Left cardiac atrium (tissue), 4 donors: ENCODE measurements at regions not wholly inside any gene's neighbourhood (a gene's known extent, or its start where the extent isn't known, plus 50 kb on each side); places are given as distances from the start of the nearest gene placed in this dataset.
"Not testable (repeated sequence)": the region's sequence is repeated elsewhere in the genome, so short reads cannot be mapped to it uniquely, and the experiment has no call there.

ENCODE experiments used
- ATAC-seq, 2 donors: fragments of 200-7000 bp; cut with Tn5 transposase; one replicate each; pipeline ENCODE4 v1.9.1; 2020; ENCODE audit warnings: mild to moderate bottlenecking in 2 of 2, moderate library complexity in 2 of 2
- DNase-seq: peaks from one replicate; pipeline ENCODE4 v3.0.0-alpha.2; 2020
- intact Hi-C, 2 donors: fragments of 100-400 bp; cut with DNase I; formaldehyde crosslinking; loops; one replicate each; pipeline versions ENCODE4 v1.14.1 to v1.15.1; 2022 to 2023
- donor health status: DM: no; HTN: yes; CAD: no.
- donor health status: DM: no; HTN: yes; CAD: no; lungs with severe emphysema.
- donor health status: DM: yes; HTN: yes; CAD: no.
- donor health status: Dilated cardiomyopathy.

- intact Hi-C loops: no loop called here
- ATAC-seq: no peak
- no peak for DNase-seq
Measured at GRCh38 chr12:83945871-83946270, 966.7 kb downstream of the SLC6A15 start.

- intact Hi-C loops: no loop called here
- ATAC-seq (no peak), DNase-seq (no peak)
Measured at GRCh38 chr12:83939718-83940117, 972.9 kb downstream of the SLC6A15 start.

GRCh38 chr12:83933615-83934014 is 979.0 kb downstream of the SLC6A15 start:
- DNase-seq: no peak
- no peak for ATAC-seq
- intact Hi-C loops: no loop called here

GRCh38 chr12:83932011-83932410 is 980.6 kb downstream of the SLC6A15 start:
- intact Hi-C loops: no loop called here
- DNase-seq: no peak
- ATAC-seq: no peak

- intact Hi-C loops: no loop called here
- DNase-seq (no peak), ATAC-seq (no peak)
Measured at GRCh38 chr12:83931451-83931850, 981.1 kb downstream of the SLC6A15 start.

GRCh38 chr12:83929792-83930191 is 982.8 kb downstream of the SLC6A15 start:
- ATAC-seq, intact Hi-C loops, DNase-seq: not testable (repeated sequence)

- intact Hi-C loops: no loop called here
- no peak for DNase-seq
- no peak for ATAC-seq
Measured at GRCh38 chr12:83920821-83921547, 991.6 kb downstream of the SLC6A15 start.

- ATAC-seq: no peak
- DNase-seq: no peak
- intact Hi-C loops: no loop called here
Measured at GRCh38 chr12:83919081-83919480, 993.5 kb downstream of the SLC6A15 start.

- intact Hi-C loops: no loop called here
- no peak for ATAC-seq
- DNase-seq: no peak
Measured at GRCh38 chr12:83904175-83904574, 1008.4 kb downstream of the SLC6A15 start.

GRCh38 chr12:83896416-83896815 is 1016.2 kb downstream of the SLC6A15 start:
- intact Hi-C loops: no loop called here
- ATAC-seq (no peak), DNase-seq (no peak)

- intact Hi-C loops: no loop called here
- DNase-seq: no peak
- ATAC-seq: no peak
Measured at GRCh38 chr12:83893101-83893500, 1019.5 kb downstream of the SLC6A15 start.

GRCh38 chr12:83889745-83890144 is 1022.9 kb downstream of the SLC6A15 start:
- no peak for DNase-seq
- ATAC-seq: no peak
- intact Hi-C loops: no loop called here

GRCh38 chr12:83886479-83886878 is 1026.1 kb downstream of the SLC6A15 start:
- no peak for DNase-seq
- intact Hi-C loops: no loop called here
- no peak for ATAC-seq

GRCh38 chr12:83870921-83871599 is 1041.5 kb downstream of the SLC6A15 start:
- DNase-seq, intact Hi-C loops, ATAC-seq: not testable (repeated sequence)

- DNase-seq (no peak), ATAC-seq (no peak)
- intact Hi-C loops: no loop called here
Measured at GRCh38 chr12:83866477-83866876, 1046.1 kb downstream of the SLC6A15 start.

- ATAC-seq (no peak), DNase-seq (no peak)
- intact Hi-C loops: no loop called here
Measured at GRCh38 chr12:83865431-83865830, 1047.2 kb downstream of the SLC6A15 start.

GRCh38 chr12:83864054-83864453 is 1048.5 kb downstream of the SLC6A15 start:
- intact Hi-C loops: no loop called here
- DNase-seq: no peak
- ATAC-seq: no peak

- DNase-seq: no peak
- intact Hi-C loops: no loop called here
- ATAC-seq: no peak
Measured at GRCh38 chr12:83859021-83859420, 1053.6 kb downstream of the SLC6A15 start.

GRCh38 chr12:83856803-83857202 is 1055.8 kb downstream of the SLC6A15 start:
- intact Hi-C loops: no loop called here
- no peak for ATAC-seq
- DNase-seq: no peak

- intact Hi-C loops: no loop called here
- no peak for DNase-seq
- no peak for ATAC-seq
Measured at GRCh38 chr12:83850531-83850930, 1062.1 kb downstream of the SLC6A15 start.

GRCh38 chr12:83848702-83849101 is 1063.9 kb downstream of the SLC6A15 start:
- DNase-seq: no peak
- no peak for ATAC-seq
- intact Hi-C loops: no loop called here
